Jurkat, Clone E6-1 (cell line): ENCODE measurements at regions not wholly inside any gene's neighbourhood (a gene's known extent, or its start where the extent isn't known, plus 50 kb on each side); places are given as distances from the start of the nearest gene placed in this dataset.
"Not testable (repeated sequence)": the region's sequence is repeated elsewhere in the genome, so short reads cannot be mapped to it uniquely, and the experiment has no call there.

ENCODE experiments used
- DNase-seq: peaks from one replicate; pipeline ENCODE4 v3.0.0-alpha.2; 2011; ENCODE audit warnings: low read depth, low spot score
- H3K4me3 ChIP-seq: 2 replicates; pipeline ENCODE4 v1.5.1; 2011; ENCODE audit warnings: mild to moderate bottlenecking, low read length, control low read depth, moderate library complexity

- H3K4me3 ChIP-seq: no peak overlapping the region
- DNase-seq: no peak
Measured at GRCh38 chr5:74393943-74394342, 246.6 kb downstream of the ENC1 start.

- no peak overlapping the region for H3K4me3 ChIP-seq
- DNase-seq: no peak
Measured at GRCh38 chr5:74392711-74393351, 247.7 kb downstream of the ENC1 start.

GRCh38 chr5:74391410-74391809 lies 249.1 kb downstream of the ENC1 start:
- DNase-seq: no peak
- H3K4me3 ChIP-seq: no peak overlapping the region

GRCh38 chr5:74390822-74391221 lies 249.7 kb downstream of the ENC1 start:
- no peak for DNase-seq

GRCh38 chr5:74390306-74390637 lies 250.3 kb downstream of the ENC1 start:
- no peak overlapping the region for H3K4me3 ChIP-seq
- DNase-seq: no peak

More at GRCh38 chr5:74390822-74391221, 249.7 kb downstream of the ENC1 start:
- no peak overlapping the region for H3K4me3 ChIP-seq

- no peak for DNase-seq
- no peak overlapping the region for H3K4me3 ChIP-seq
Measured at GRCh38 chr5:74389531-74390305, 250.8 kb downstream of the ENC1 start.

GRCh38 chr5:74388411-74388810 lies 252.1 kb downstream of the ENC1 start:
- not testable (repeated sequence) for DNase-seq, H3K4me3 ChIP-seq

GRCh38 chr5:74386571-74387334 lies 253.8 kb downstream of the ENC1 start:
- DNase-seq: no peak

GRCh38 chr5:74384851-74385250 lies 255.7 kb downstream of the ENC1 start:
- H3K4me3 ChIP-seq: no peak overlapping the region
- no peak for DNase-seq

More at GRCh38 chr5:74386571-74387334, 253.8 kb downstream of the ENC1 start:
- no peak overlapping the region for H3K4me3 ChIP-seq

- no peak for DNase-seq
- no peak overlapping the region for H3K4me3 ChIP-seq
Measured at GRCh38 chr5:74382987-74383593, 257.4 kb downstream of the ENC1 start.

GRCh38 chr5:74382123-74382855 lies 258.2 kb downstream of the ENC1 start:
- DNase-seq: no peak

GRCh38 chr5:74380193-74380592 lies 260.3 kb downstream of the ENC1 start:
- no peak for DNase-seq
- no peak overlapping the region for H3K4me3 ChIP-seq

More at GRCh38 chr5:74382123-74382855, 258.2 kb downstream of the ENC1 start:
- H3K4me3 ChIP-seq: no peak overlapping the region

- H3K4me3 ChIP-seq: no peak overlapping the region
- DNase-seq: no peak
Measured at GRCh38 chr5:74378464-74378863, 262.1 kb downstream of the ENC1 start.

GRCh38 chr5:74376187-74376586 lies 264.3 kb downstream of the ENC1 start:
- DNase-seq: no peak

GRCh38 chr5:74375271-74375670 lies 265.3 kb downstream of the ENC1 start:
- DNase-seq: no peak
- H3K4me3 ChIP-seq: no peak overlapping the region

More at GRCh38 chr5:74376187-74376586, 264.3 kb downstream of the ENC1 start:
- no peak overlapping the region for H3K4me3 ChIP-seq

GRCh38 chr5:74374656-74375055 lies 265.9 kb downstream of the ENC1 start:
- no peak overlapping the region for H3K4me3 ChIP-seq
- peak; percentile 59 for DNase-seq

- H3K4me3 ChIP-seq: no peak overlapping the region
- DNase-seq: no peak
Measured at GRCh38 chr5:74373076-74373475, 267.5 kb downstream of the ENC1 start.

GRCh38 chr5:74372502-74373064 lies 267.9 kb downstream of the ENC1 start:
- no peak for DNase-seq
- H3K4me3 ChIP-seq: no peak overlapping the region

- no peak overlapping the region for H3K4me3 ChIP-seq
- no peak for DNase-seq
Measured at GRCh38 chr5:74372051-74372450, 268.5 kb downstream of the ENC1 start.
